Adrenal gland (tissue), 5 donors: ENCODE measurements at regions not wholly inside any gene's neighbourhood (a gene's known extent, or its start where the extent isn't known, plus 50 kb on each side); places are given as distances from the start of the nearest gene placed in this dataset.

ENCODE experiments used
- POLR2A ChIP-seq, 2 donors: fragments of 450-650 bp; IDR thresholded peaks; one replicate each; pipeline ENCODE4 v1.6.1; 2017; ENCODE audit warnings: antibody characterized with exemption in 2 of 2, mild to moderate bottlenecking in 2 of 2, moderate library complexity in 1 of 2
- TF ChIP-seq, protein P1 (sequence below), 6 experiments: fragments of 450-650 bp in 4 of 6; fragments of 200-600 bp in 2 of 6; sonication (generic) in 1 of 6; IDR thresholded peaks; 1 replicate in 5 of 6; 2 replicates in 1 of 6; pipeline versions ENCODE4 v1.5.1 to v1.8.0; 2016 to 2021; ENCODE audit warnings: antibody characterized with exemption in 6 of 6, mild to moderate bottlenecking in 2 of 6, moderate library complexity in 1 of 6
- donor health status: DM: no; HTN: no; CAD: no.

DNA sequence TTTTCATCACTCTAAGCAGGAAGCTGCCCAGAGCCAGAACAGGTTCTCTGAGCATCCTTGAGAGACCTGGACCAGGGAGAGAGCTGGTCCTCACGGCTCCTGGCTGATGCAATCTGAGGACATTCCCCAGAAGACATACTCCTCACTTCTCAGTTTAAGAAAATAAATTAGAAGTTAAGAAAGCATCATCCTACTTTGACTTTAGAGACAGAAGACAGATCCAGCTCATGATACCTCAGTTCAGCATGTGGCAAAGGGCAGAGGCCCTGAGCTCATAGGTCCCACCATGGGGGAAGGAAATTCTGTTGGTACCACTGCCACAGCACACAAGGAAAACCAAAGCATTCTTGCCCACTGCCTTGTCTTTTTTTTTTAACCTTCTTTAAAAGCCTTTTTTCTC lies 378.1 kb upstream of the JARID2 start:
- TF ChIP-seq, protein P1, sequence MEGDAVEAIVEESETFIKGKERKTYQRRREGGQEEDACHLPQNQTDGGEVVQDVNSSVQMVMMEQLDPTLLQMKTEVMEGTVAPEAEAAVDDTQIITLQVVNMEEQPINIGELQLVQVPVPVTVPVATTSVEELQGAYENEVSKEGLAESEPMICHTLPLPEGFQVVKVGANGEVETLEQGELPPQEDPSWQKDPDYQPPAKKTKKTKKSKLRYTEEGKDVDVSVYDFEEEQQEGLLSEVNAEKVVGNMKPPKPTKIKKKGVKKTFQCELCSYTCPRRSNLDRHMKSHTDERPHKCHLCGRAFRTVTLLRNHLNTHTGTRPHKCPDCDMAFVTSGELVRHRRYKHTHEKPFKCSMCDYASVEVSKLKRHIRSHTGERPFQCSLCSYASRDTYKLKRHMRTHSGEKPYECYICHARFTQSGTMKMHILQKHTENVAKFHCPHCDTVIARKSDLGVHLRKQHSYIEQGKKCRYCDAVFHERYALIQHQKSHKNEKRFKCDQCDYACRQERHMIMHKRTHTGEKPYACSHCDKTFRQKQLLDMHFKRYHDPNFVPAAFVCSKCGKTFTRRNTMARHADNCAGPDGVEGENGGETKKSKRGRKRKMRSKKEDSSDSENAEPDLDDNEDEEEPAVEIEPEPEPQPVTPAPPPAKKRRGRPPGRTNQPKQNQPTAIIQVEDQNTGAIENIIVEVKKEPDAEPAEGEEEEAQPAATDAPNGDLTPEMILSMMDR (IDR thresholded peaks at IDR 0.05): no peak
- TF ChIP-seq POLR2A (IDR thresholded peaks at IDR 0.05): no peak
